HG03175 (cell line): ENCODE measurements at regions not wholly inside any gene's neighbourhood (a gene's known extent, or its start where the extent isn't known, plus 50 kb on each side); places are given as distances from the start of the nearest gene placed in this dataset.
"Not testable (repeated sequence)": the region's sequence is repeated elsewhere in the genome, so short reads cannot be mapped to it uniquely, and the experiment has no call there.

Source experiments
- ATAC-seq: cut with Tn5 transposase; IDR thresholded peaks from one replicate; pipeline ENCODE4 v1.9.1; 2021; ENCODE audit warnings: mild to moderate bottlenecking, moderate library complexity; ENCODE audit not compliant: unreplicated experiment

- no peak for ATAC-seq
Observed at GRCh38 chr4:141449927-141450326, 186.5 kb upstream of the IL15 start.

- ATAC-seq, result no peak
Observed at GRCh38 chr4:141455651-141456050, 180.7 kb upstream of the IL15 start.

- ATAC-seq, result no peak
Observed at GRCh38 chr4:141457653-141458052, 178.7 kb upstream of the IL15 start.

GRCh38 chr4:141458501-141458900 lies 177.9 kb upstream of the IL15 start:
- ATAC-seq, result no peak

- no peak for ATAC-seq
Observed at GRCh38 chr4:141459020-141459419, 177.4 kb upstream of the IL15 start.

GRCh38 chr4:141462361-141462760 lies 174.0 kb upstream of the IL15 start:
- ATAC-seq, result no peak

- no peak for ATAC-seq
Observed at GRCh38 chr4:141463678-141464077, 172.7 kb upstream of the IL15 start.

- ATAC-seq, result no peak
Observed at GRCh38 chr4:141464366-141464765, 172.0 kb upstream of the IL15 start.

GRCh38 chr4:141465171-141465570 lies 171.2 kb upstream of the IL15 start:
- no peak for ATAC-seq

- no peak for ATAC-seq
Observed at GRCh38 chr4:141467225-141467624, 169.2 kb upstream of the IL15 start.

GRCh38 chr4:141469392-141469791 lies 167.0 kb upstream of the IL15 start:
- no peak for ATAC-seq

GRCh38 chr4:141473026-141473540 lies 163.3 kb upstream of the IL15 start:
- no peak for ATAC-seq

- ATAC-seq, result no peak
Observed at GRCh38 chr4:141473952-141474351, 162.4 kb upstream of the IL15 start.

GRCh38 chr4:141480950-141481349 lies 155.4 kb upstream of the IL15 start:
- ATAC-seq, result no peak

- ATAC-seq, result not testable (repeated sequence)
Observed at GRCh38 chr4:141484298-141484697, 152.1 kb upstream of the IL15 start.

- no peak for ATAC-seq
Observed at GRCh38 chr4:141486375-141486997, 149.9 kb upstream of the IL15 start.

GRCh38 chr4:141497627-141498026 lies 138.8 kb upstream of the IL15 start:
- peak; percentile 79 for ATAC-seq

GRCh38 chr4:141499261-141499853 lies 137.0 kb upstream of the IL15 start:
- ATAC-seq, result no peak

- no peak for ATAC-seq
Observed at GRCh38 chr4:141501395-141501794, 135.0 kb upstream of the IL15 start.

- no peak for ATAC-seq
Observed at GRCh38 chr4:141501931-141502330, 134.5 kb upstream of the IL15 start.

GRCh38 chr4:141502755-141503154 lies 133.6 kb upstream of the IL15 start:
- no peak for ATAC-seq

- ATAC-seq, result no peak
Observed at GRCh38 chr4:141503260-141503659, 133.1 kb upstream of the IL15 start.

- no peak for ATAC-seq
Observed at GRCh38 chr4:141511055-141511454, 125.3 kb upstream of the IL15 start.
